Liver (tissue), 3 donors: ENCODE measurements at regions not wholly inside any gene's neighbourhood (a gene's known extent, or its start where the extent isn't known, plus 50 kb on each side); places are given as distances from the start of the nearest gene placed in this dataset.

Source experiments
- EGR1 ChIP-seq, 2 donors: IDR thresholded peaks; 2 replicates each; pipeline ENCODE4 v1.6.1; 2016 to 2018; ENCODE audit warnings: antibody characterized with exemption in 2 of 2, low read depth in 2 of 2
- FOXA2 ChIP-seq: IDR thresholded peaks from 2 replicates; pipeline ENCODE4 v1.6.1; 2016; ENCODE audit warnings: antibody characterized with exemption
- GABPA ChIP-seq, 2 donors: IDR thresholded peaks in 1 of 2; conservative IDR thresholded peaks in 1 of 2; 2 replicates each; pipeline ENCODE4 v1.6.1; 2016; ENCODE audit warnings: antibody characterized with exemption in 2 of 2, mild to moderate bottlenecking in 1 of 2, moderate library complexity in 1 of 2
- HNF4G ChIP-seq: IDR thresholded peaks from 2 replicates; pipeline ENCODE4 v1.6.1; 2016; ENCODE audit warnings: antibody characterized with exemption
- JUND ChIP-seq, 2 donors: IDR thresholded peaks; 2 replicates each; pipeline ENCODE4 v1.6.1; 2016; ENCODE audit warnings: antibody characterized with exemption in 2 of 2
- RAD21 ChIP-seq, 2 donors: IDR thresholded peaks; 2 replicates each; pipeline ENCODE4 v1.6.1; 2016; ENCODE audit warnings: antibody characterized with exemption in 2 of 2, mild to moderate bottlenecking in 2 of 2
- RXRA ChIP-seq, 2 donors: IDR thresholded peaks; 2 replicates each; pipeline ENCODE4 v1.6.1; 2017 to 2018; ENCODE audit warnings: antibody characterized with exemption in 2 of 2, mild to moderate bottlenecking in 1 of 2
- SP1 ChIP-seq: IDR thresholded peaks from 2 replicates; pipeline ENCODE4 v1.6.1; 2018; ENCODE audit warnings: antibody characterized with exemption, mild to moderate bottlenecking
- TAF1 ChIP-seq: conservative IDR thresholded peaks from 2 replicates; pipeline ENCODE4 v1.6.1; 2016; ENCODE audit warnings: antibody characterized with exemption, mild to moderate bottlenecking
- YY1 ChIP-seq: IDR thresholded peaks from 2 replicates; pipeline ENCODE4 v1.6.1; 2016; ENCODE audit warnings: antibody characterized with exemption, mild to moderate bottlenecking
- TF ChIP-seq, protein P1 (sequence below): fragments of 150-350 bp; IDR thresholded peaks from 2 replicates; pipeline ENCODE4 v1.5.1; 2017; ENCODE audit warnings: improper control_type of control experiment, low read depth, low read length; ENCODE audit not compliant: missing input control
- TF ChIP-seq, protein P2 (sequence below): IDR thresholded peaks from 2 replicates; pipeline ENCODE4 v1.6.1; 2016; ENCODE audit warnings: antibody characterized with exemption
- TF ChIP-seq, protein P3 (sequence below): IDR thresholded peaks from 2 replicates; pipeline ENCODE4 v1.6.1; 2016; ENCODE audit warnings: antibody characterized with exemption, mild to moderate bottlenecking
- TF ChIP-seq, protein P4 (sequence below): IDR thresholded peaks from 2 replicates; pipeline ENCODE4 v1.6.1; 2016; ENCODE audit warnings: antibody characterized with exemption
- donor health status: healthy.
- donor health status: healthy.

DNA sequence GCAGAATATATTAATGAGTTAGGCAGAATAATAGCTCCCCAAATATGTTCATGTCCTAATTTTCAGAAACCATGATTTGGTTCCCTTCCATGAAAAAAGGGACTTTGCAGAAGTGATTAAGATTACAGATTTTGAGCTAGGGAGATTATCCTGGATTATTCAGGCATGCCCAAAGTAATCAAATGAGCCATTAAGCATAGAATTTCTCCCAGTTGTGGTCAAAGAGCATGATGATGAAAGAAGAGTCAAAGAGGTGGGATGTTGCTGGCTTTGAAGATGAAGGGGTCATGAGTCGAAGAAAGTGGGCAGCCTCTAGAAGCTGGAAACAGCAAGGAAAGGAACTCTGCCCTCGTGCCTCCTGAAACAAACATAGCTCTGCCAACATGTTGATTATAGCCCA lies 254.2 kb upstream of the CDIN1 start:
- TF ChIP-seq, protein P1, sequence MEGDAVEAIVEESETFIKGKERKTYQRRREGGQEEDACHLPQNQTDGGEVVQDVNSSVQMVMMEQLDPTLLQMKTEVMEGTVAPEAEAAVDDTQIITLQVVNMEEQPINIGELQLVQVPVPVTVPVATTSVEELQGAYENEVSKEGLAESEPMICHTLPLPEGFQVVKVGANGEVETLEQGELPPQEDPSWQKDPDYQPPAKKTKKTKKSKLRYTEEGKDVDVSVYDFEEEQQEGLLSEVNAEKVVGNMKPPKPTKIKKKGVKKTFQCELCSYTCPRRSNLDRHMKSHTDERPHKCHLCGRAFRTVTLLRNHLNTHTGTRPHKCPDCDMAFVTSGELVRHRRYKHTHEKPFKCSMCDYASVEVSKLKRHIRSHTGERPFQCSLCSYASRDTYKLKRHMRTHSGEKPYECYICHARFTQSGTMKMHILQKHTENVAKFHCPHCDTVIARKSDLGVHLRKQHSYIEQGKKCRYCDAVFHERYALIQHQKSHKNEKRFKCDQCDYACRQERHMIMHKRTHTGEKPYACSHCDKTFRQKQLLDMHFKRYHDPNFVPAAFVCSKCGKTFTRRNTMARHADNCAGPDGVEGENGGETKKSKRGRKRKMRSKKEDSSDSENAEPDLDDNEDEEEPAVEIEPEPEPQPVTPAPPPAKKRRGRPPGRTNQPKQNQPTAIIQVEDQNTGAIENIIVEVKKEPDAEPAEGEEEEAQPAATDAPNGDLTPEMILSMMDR, result no peak
- no peak for TF ChIP-seq JUND (IDR thresholded peaks at IDR 0.05)
- no peak for TF ChIP-seq TAF1
- TF ChIP-seq, protein P2, sequence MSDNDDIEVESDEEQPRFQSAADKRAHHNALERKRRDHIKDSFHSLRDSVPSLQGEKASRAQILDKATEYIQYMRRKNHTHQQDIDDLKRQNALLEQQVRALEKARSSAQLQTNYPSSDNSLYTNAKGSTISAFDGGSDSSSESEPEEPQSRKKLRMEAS, result no peak
- no peak for TF ChIP-seq YY1
- no peak for TF ChIP-seq GABPA (IDR thresholded peaks at IDR 0.05 in 1 of 2, conservative IDR thresholded peaks at IDR 0.05 in 1 of 2)
- TF ChIP-seq, protein P3, sequence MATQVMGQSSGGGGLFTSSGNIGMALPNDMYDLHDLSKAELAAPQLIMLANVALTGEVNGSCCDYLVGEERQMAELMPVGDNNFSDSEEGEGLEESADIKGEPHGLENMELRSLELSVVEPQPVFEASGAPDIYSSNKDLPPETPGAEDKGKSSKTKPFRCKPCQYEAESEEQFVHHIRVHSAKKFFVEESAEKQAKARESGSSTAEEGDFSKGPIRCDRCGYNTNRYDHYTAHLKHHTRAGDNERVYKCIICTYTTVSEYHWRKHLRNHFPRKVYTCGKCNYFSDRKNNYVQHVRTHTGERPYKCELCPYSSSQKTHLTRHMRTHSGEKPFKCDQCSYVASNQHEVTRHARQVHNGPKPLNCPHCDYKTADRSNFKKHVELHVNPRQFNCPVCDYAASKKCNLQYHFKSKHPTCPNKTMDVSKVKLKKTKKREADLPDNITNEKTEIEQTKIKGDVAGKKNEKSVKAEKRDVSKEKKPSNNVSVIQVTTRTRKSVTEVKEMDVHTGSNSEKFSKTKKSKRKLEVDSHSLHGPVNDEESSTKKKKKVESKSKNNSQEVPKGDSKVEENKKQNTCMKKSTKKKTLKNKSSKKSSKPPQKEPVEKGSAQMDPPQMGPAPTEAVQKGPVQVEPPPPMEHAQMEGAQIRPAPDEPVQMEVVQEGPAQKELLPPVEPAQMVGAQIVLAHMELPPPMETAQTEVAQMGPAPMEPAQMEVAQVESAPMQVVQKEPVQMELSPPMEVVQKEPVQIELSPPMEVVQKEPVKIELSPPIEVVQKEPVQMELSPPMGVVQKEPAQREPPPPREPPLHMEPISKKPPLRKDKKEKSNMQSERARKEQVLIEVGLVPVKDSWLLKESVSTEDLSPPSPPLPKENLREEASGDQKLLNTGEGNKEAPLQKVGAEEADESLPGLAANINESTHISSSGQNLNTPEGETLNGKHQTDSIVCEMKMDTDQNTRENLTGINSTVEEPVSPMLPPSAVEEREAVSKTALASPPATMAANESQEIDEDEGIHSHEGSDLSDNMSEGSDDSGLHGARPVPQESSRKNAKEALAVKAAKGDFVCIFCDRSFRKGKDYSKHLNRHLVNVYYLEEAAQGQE, result no peak
- no peak for TF ChIP-seq RAD21 (IDR thresholded peaks at IDR 0.05)
- no peak for TF ChIP-seq SP1
- TF ChIP-seq, protein P4, sequence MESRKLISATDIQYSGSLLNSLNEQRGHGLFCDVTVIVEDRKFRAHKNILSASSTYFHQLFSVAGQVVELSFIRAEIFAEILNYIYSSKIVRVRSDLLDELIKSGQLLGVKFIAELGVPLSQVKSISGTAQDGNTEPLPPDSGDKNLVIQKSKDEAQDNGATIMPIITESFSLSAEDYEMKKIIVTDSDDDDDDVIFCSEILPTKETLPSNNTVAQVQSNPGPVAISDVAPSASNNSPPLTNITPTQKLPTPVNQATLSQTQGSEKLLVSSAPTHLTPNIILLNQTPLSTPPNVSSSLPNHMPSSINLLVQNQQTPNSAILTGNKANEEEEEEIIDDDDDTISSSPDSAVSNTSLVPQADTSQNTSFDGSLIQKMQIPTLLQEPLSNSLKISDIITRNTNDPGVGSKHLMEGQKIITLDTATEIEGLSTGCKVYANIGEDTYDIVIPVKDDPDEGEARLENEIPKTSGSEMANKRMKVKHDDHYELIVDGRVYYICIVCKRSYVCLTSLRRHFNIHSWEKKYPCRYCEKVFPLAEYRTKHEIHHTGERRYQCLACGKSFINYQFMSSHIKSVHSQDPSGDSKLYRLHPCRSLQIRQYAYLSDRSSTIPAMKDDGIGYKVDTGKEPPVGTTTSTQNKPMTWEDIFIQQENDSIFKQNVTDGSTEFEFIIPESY, result no peak
- no peak for TF ChIP-seq FOXA2
- TF ChIP-seq EGR1 (IDR thresholded peaks at IDR 0.05; ENCODE audit: low read depth in 2 of 2), result no peak
- no peak for TF ChIP-seq RXRA (IDR thresholded peaks at IDR 0.05)
- TF ChIP-seq HNF4G, result no peak
